GM12873 (cell line): ENCODE measurements at regions not wholly inside any gene's neighbourhood (a gene's known extent, or its start where the extent isn't known, plus 50 kb on each side); places are given as distances from the start of the nearest gene placed in this dataset.

Experiments used
- CTCF ChIP-seq: IDR thresholded peaks from 2 replicates; pipeline ENCODE4 v1.5.1; 2012; ENCODE audit warnings: low read depth, mild to moderate bottlenecking, moderate library complexity, low read length, control low read depth; ENCODE audit not compliant: insufficient read depth; ENCODE audit errors: missing control alignments

GRCh38 chr5:62684310-62684709 lies 105.7 kb downstream of the LRRC70 start:
- no peak for TF ChIP-seq CTCF

- TF ChIP-seq CTCF: no peak
Observed at GRCh38 chr5:62682059-62682458, 103.4 kb downstream of the LRRC70 start.

- TF ChIP-seq CTCF: no peak
Observed at GRCh38 chr5:62681117-62681850, 102.7 kb downstream of the LRRC70 start.

- TF ChIP-seq CTCF: no peak
Observed at GRCh38 chr5:62680121-62680520, 101.5 kb downstream of the LRRC70 start.
